Heart left ventricle (tissue), 16 donors: ENCODE measurements at regions not wholly inside any gene's neighbourhood (a gene's known extent, or its start where the extent isn't known, plus 50 kb on each side); places are given as distances from the start of the nearest gene placed in this dataset.

Experiments
- ATAC-seq, 4 donors: fragments of 200-7000 bp; cut with Tn5 transposase; one replicate each; pipeline ENCODE4 v1.9.1; 2020 to 2022; ENCODE audit warnings: moderate library complexity in 4 of 4, mild to moderate bottlenecking in 3 of 4, moderate number of reproducible peaks in 1 of 4
- DNase-seq, 5 donors: peaks; one replicate each; pipeline ENCODE4 v3.0.0-alpha.2; 2020
- H3K27ac ChIP-seq, 12 donors: fragments of 200-600 bp; sonication (generic) in 4 of 12; one replicate each; pipeline versions ENCODE4 v1.5.0 to v1.8.0; 2016 to 2022; ENCODE audit warnings: mild to moderate bottlenecking in 2 of 12
- H3K27me3 ChIP-seq, 9 donors: fragments of 200-600 bp; sonication (generic) in 2 of 9; one replicate each; pipeline versions ENCODE4 v1.5.1 to v1.8.0; 2016 to 2022; ENCODE audit warnings: mild to moderate bottlenecking in 3 of 9
- H3K36me3 ChIP-seq, 9 donors: fragments of 200-600 bp; sonication (generic) in 2 of 9; one replicate each; pipeline versions ENCODE4 v1.5.0 to v1.8.0; 2018 to 2022; ENCODE audit warnings: mild to moderate bottlenecking in 2 of 9
- H3K4me1 ChIP-seq, 12 donors: fragments of 200-600 bp; sonication (generic) in 4 of 12; one replicate each; pipeline versions ENCODE4 v1.5.0 to v1.8.0; 2016 to 2022; ENCODE audit warnings: mild to moderate bottlenecking in 3 of 12
- H3K4me3 ChIP-seq, 12 donors: fragments of 200-600 bp; sonication (generic) in 4 of 12; one replicate each; pipeline versions ENCODE4 v1.5.0 to v1.8.0; 2017 to 2022; ENCODE audit warnings: mild to moderate bottlenecking in 9 of 12, moderate library complexity in 4 of 12
- H3K9me3 ChIP-seq, 12 donors: fragments of 200-600 bp; sonication (generic) in 4 of 12; one replicate each; pipeline versions ENCODE4 v1.5.0 to v1.8.0; 2016 to 2022; ENCODE audit warnings: mild to moderate bottlenecking in 1 of 12
- POLR2A ChIP-seq, 2 donors: fragments of 450-650 bp; IDR thresholded peaks; one replicate each; pipeline ENCODE4 v1.6.1; 2017; ENCODE audit warnings: antibody characterized with exemption in 2 of 2, mild to moderate bottlenecking in 2 of 2, moderate library complexity in 2 of 2
- WGBS, 4 donors: extraction: QIAGEN DNeasy Blood & Tissue Kit in 2 of 4; methylation state at CpG; one replicate each; pipeline versions ENCODE4 v1.1.5 to v1.1.7; 2013 to 2018; 5-methylcytosine and 5-hydroxymethylcytosine counted together
- intact Hi-C, 10 donors: fragments of 100-400 bp; cut with DNase I; formaldehyde crosslinking; loops; one replicate each; pipeline versions ENCODE4 v1.11.1 to v1.14.2; 2022
- TF ChIP-seq, protein P1 (sequence below), 12 donors: fragments of 200-600 bp; sonication (generic) in 4 of 12; IDR thresholded peaks; one replicate each; pipeline versions ENCODE4 v1.5.0 to v1.8.0; 2018 to 2022; ENCODE audit warnings: antibody characterized with exemption in 12 of 12, mild to moderate bottlenecking in 5 of 12
- donor health status: ischemic (EF 13 %, LVEDD 7.1; RV severe dilation, severe dysfunction).
- donor health status: healthy with polysubstance abuse.
- donor health status: DM: no; HTN: yes; CAD: no.
- donor health status: DM: no; HTN: no; CAD: no.
- donor health status: ischemic (EF 25% LVEDD 6.9; RV normal size, moderate dysfunction).
- donor health status: ischemic (EF 25% LVEDD 5.7; RV mildly dilated, moderate dysfunction).
- donor health status: healthy.
- donor health status: DM: yes; HTN: yes; CAD: no.
- donor health status: ischemic (EF 35%, LVEDD 5.7; RV mildly dilated, moderate dysfunction).
- donor health status: nonischemic (EF 11% LVEDD 7.7; RV severe dilation, severe dysfunction).
- donor health status: DM: yes; HTN: yes; CAD: no.
- donor health status: PGD.
- donor health status: ischemic (EF 29% LVEDD 5.4; RV normal size, mild dysfunction).
- donor health status: nonischemic (EF 23%, LVEDD 6.1; RV moderate dilation, normal function).

DNA sequence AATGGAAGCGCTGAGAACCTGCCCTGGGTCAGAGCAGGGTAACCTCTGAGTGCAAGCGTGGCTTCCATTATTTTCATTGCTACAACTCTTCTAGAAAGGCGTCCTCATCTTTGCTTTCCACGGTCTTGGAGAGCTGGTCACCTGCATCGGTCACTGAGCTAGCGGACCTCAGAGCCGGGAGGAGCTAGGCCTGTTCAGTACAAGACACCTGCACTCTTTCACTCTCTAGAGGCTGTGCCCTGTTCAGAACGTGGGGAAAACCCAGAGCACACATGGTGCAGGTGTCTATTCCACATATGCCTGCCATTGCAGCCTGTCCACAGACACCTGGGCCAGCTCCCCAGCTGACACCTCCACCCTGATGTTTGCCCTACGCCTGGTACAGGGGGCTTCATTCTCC lies 147.8 kb upstream of the IRX2 start:
- Histone ChIP-seq H3K27ac (no peak overlapping the region), H3K4me1 (no peaks in the 10 kb centered on the region), H3K27me3 (peaks cover 0 to 7% (median 0%) of the 10 kb centered on the region in 9 donors), H3K4me3 (no peak overlapping the region), H3K9me3 (no peaks in the 10 kb centered on the region), H3K36me3 (no peaks in the 10 kb centered on the region)
- 76 to 87% (median 82%) methylated on average over 9 of the region's 9 CpGs for WGBS, 4 donors
- intact Hi-C loops, result no loop called here
- TF ChIP-seq POLR2A (IDR thresholded peaks at IDR 0.05), result no peak
- TF ChIP-seq, protein P1, sequence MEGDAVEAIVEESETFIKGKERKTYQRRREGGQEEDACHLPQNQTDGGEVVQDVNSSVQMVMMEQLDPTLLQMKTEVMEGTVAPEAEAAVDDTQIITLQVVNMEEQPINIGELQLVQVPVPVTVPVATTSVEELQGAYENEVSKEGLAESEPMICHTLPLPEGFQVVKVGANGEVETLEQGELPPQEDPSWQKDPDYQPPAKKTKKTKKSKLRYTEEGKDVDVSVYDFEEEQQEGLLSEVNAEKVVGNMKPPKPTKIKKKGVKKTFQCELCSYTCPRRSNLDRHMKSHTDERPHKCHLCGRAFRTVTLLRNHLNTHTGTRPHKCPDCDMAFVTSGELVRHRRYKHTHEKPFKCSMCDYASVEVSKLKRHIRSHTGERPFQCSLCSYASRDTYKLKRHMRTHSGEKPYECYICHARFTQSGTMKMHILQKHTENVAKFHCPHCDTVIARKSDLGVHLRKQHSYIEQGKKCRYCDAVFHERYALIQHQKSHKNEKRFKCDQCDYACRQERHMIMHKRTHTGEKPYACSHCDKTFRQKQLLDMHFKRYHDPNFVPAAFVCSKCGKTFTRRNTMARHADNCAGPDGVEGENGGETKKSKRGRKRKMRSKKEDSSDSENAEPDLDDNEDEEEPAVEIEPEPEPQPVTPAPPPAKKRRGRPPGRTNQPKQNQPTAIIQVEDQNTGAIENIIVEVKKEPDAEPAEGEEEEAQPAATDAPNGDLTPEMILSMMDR (IDR thresholded peaks at IDR 0.05), result no peak
- DNase-seq (no peak), ATAC-seq (no peak)

DNA sequence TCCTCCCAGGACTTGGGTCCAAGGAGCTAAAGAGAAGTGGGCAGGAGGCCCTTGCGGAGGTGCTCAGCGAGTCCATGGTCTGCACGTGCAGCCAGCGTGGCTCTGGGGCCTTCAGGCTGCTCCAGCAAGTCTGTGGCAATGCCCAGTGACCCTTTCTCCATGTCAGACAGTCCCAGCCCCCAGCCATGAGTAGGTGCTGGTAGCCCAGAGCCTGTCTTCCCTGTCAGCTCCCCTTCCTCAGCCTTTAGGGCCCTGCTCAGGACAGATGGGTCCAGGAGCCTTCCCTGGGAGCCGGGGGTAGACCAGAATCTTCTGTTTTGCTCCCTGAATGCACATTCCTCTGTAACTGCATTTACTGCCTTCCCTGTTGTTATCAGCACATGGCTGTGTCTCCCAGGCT lies 147.2 kb upstream of the IRX2 start:
- no peaks in the 10 kb centered on the region for H3K4me1 ChIP-seq
- DNase-seq (no peak), ATAC-seq (no peak)
- 47 to 71% (median 60%) methylated on average over 2 to 5 of the region's 5 CpGs for WGBS, 4 donors
- TF ChIP-seq, protein P1 (IDR thresholded peaks at IDR 0.05), result no peak
- TF ChIP-seq POLR2A (IDR thresholded peaks at IDR 0.05), result no peak
- H3K27ac ChIP-seq, result no peak overlapping the region
- H3K4me3 ChIP-seq, result no peak overlapping the region
- no peaks in the 10 kb centered on the region for H3K9me3 ChIP-seq
- H3K27me3 ChIP-seq, result peaks cover 0 to 7% (median 0%) of the 10 kb centered on the region in 9 donors
- intact Hi-C loops, result no loop called here
- H3K36me3 ChIP-seq, result no peaks in the 10 kb centered on the region

DNA sequence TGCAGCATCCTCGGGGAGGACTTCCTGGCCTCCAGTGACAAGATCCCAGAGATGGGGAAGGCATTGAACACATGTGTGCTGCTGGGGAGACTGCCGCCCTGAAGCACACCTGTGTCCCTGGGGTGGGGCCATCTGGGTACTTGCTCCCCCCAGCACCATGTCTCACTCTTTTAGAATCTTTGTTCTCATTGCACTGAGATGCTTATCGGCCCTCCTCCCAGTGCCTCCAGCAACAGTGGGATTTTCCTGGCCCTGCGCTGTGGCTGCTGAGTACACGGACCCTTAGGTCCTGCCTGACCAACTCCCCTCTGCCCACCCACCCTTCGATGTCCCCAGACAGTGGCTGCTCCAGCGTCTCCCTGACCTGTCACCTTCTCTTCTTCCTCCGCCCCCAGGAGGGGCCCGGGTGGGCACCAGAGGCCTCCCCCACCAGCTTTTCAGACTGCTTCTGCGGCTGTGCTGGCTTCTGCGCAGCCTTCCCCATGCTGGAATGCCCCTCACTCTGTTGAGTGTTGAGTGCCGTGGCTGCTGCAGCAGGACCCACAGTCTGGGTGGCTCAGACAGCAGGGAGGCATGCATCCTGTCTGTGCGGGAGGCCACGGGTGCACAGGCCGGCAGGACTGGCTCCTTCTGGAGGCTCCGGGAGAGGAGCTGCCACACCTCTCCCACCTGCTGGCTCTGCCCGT lies 145.9 kb upstream of the IRX2 start:
- no peaks in the 10 kb centered on the region for H3K36me3 ChIP-seq
- DNase-seq, result no peak
- peaks cover 0 to 4% (median 0%) of the 10 kb centered on the region in 12 donors for H3K9me3 ChIP-seq
- no peaks in the 10 kb centered on the region for H3K4me1 ChIP-seq
- 71 to 82% (median 79%) methylated on average over 14 to 17 of the region's 17 CpGs for WGBS, 4 donors
- intact Hi-C loops, result no loop called here
- no peak overlapping the region for H3K27ac ChIP-seq
- H3K27me3 ChIP-seq, result peaks cover 0 to 7% (median 0%) of the 10 kb centered on the region in 9 donors
- no peak for ATAC-seq
- H3K4me3 ChIP-seq, result no peak overlapping the region
- TF ChIP-seq, protein P1 (IDR thresholded peaks at IDR 0.05), result no peak
- no peak for TF ChIP-seq POLR2A (IDR thresholded peaks at IDR 0.05)

DNA sequence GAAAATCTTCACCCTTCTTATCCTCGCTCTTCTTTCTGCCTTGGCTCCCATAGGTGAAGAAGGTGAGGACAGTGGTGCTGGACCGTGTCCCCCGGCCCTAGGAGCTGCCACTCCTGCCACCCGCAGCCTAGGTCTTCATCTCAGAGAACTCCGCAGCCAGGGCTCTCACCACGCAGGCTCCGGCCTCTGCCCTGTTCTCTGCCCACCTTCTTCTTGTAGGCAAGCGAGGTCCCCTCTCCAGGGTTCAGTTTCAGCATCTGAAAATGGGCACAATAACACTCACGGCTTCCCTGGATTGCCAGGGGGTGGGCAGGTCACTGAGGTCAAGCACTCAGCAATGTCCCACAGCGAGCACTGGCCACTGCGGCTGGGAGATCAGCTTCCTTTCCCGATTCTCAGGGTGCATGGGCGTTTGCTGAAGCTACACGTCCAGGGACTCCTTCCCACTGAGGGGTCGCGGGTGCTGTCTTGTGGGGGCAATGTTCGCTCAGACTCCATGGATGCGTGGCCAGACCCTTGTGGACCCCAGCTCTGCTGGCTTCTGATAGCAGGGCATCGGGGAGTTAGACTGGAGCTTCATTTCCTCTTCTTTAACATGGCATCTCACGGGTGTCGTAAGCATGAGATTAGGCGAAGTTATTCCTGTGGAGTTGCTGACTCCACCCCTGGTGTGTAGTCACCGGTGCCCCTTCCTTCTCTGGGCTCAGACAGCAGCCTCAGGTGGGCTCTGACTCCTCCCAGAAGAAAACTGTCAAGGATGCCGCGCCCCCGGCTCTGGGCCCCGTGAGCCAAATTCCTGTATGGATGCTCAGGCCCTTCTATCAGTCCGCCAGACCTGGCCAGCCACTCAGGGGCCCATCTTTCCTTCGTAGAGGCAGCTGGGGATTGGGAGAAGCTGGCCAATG lies 145.1 kb upstream of the IRX2 start:
- ATAC-seq (peak in 1 of 4 donors; percentile 15), DNase-seq (no peak)
- H3K27ac ChIP-seq, result no peak overlapping the region

More for the DNA sequence above, 145.1 kb upstream of the IRX2 start:
- H3K4me1 ChIP-seq, result no peaks in the 10 kb centered on the region
- no peaks in the 10 kb centered on the region for H3K36me3 ChIP-seq
- WGBS, 4 donors, result 79 to 84% (median 81%) methylated on average over 25 to 29 of the region's 29 CpGs
- intact Hi-C loops, result no loop called here
- peaks cover 0 to 4% (median 0%) of the 10 kb centered on the region in 12 donors for H3K9me3 ChIP-seq
- peaks cover 0 to 7% (median 0%) of the 10 kb centered on the region in 9 donors for H3K27me3 ChIP-seq
- no peak overlapping the region for H3K4me3 ChIP-seq
- no peak for TF ChIP-seq POLR2A (IDR thresholded peaks at IDR 0.05)
- TF ChIP-seq, protein P1 (IDR thresholded peaks at IDR 0.05), result no peak
